Limb (tissue), 2 donors: ENCODE measurements at regions not wholly inside any gene's neighbourhood (a gene's known extent, or its start where the extent isn't known, plus 50 kb on each side); places are given as distances from the start of the nearest gene placed in this dataset.

Source experiments
- DNase-seq, 2 donors: peaks; one replicate each; pipeline ENCODE4 v3.0.0-alpha.2; 2016; ENCODE audit errors: extremely low spot score in 2 of 2

DNA sequence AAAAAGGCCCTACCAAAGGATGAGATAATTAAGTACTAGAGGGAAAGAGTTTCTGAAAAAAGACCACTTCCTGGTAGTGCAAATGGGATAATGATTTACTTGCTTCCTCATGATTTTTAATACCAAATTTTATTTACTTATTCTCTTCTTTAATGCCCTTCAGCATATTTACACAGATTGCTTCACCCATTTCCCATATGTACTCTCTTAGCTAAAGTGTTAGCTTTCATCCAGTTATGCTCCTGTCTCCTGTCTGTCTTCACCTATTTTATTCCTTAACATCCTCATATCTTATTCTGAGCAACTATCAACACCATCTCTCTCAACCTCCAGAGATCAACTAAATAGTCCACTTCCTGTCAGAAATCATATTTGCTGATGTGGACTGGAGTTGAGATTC is 183.2 kb upstream of the HS3ST1 start:
- DNase-seq: no peak

DNA sequence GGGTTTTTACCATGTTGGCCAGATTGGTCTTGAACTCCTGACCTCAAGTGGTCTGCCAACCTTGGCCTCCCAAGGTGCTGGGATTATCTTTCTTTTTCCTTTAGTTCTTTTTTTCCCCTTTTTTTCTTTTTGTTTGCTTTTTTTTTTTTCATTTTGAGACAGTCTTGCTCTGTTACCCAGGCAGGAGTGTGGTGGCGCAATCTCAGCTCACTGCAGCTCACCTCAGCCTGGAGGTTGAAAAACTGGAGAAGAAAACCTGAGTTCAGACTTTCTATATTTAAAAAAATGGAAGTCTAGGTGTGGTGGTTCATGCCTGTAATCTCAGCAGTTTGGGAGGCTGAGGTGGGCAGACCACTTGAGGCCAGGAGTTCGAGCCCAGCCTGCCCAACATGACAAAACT is 181.1 kb upstream of the HS3ST1 start:
- no peak for DNase-seq

DNA sequence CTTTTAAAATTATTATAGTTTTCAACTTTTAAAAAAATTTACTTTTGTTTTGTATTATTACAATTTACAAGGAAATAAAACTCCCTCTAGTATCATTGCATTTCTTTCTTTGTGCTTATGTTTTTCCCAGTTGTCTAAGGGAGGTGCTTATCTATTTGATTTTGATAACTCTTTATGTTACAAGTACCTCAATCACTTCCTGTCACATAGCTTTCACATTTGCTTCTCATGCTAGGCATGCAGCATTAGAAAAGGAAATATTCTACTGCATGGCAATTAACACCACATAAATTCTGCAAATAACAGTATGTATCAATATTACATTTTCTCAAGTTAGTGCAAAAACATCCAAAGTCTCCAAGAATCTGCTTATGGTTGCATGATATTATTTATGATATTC is 180.3 kb upstream of the HS3ST1 start:
- DNase-seq: no peak

DNA sequence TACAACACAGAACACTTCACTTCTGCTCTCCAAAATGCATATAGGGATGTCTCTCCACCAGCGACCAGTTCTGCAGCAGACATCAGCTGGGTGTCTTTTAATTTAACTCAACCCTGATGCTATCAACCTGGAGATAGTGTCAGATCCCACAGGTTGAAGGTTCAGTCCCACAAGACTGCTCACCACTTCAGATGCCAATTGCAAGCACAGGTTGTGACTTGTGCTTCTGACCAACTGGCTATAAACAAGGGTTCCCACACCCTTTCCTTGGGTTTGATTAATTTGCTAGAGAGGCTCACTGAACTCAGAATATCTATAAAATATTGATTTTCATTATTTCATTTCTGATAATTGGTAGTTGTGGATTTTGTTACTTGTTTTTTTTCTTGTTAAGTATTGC is 177.4 kb upstream of the HS3ST1 start:
- no peak for DNase-seq

DNA sequence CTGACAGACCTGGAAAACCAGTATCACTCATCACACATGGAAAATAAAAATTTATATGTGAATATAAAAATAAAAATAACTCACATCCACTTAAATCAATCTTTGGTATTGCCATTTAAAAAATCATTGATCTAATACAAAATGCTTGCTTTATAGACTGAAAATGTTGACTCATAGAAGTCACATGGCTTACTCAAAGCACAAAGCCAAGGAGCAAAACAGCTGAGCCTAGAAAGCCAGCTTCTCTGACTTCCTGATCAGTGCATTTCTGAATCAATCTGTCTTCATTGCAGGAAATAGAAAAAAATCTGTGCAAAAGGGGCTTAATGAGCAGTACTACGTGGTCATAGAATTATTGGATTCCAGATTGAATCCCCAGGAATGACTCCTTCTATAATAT is 176.9 kb upstream of the HS3ST1 start:
- DNase-seq: no peak

DNA sequence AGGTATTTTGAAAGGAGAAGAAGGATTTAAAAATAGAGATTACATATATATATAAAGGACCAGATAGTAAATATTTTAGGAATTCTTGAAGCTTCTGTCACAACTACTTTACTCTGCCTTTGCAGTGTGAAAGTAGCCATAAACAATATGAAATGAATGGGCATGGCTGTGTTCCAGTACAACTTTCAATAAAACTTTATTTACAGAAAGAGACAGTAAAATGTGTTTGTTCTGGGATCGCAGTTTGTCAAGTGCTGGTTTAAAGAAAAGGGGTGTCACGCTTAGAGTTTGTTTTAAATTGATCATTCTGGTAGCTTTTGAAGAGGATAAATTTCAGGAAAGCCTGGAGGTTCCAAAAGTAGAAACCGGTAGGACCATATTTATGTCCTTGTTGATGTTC is 176.1 kb upstream of the HS3ST1 start:
- no peak for DNase-seq

DNA sequence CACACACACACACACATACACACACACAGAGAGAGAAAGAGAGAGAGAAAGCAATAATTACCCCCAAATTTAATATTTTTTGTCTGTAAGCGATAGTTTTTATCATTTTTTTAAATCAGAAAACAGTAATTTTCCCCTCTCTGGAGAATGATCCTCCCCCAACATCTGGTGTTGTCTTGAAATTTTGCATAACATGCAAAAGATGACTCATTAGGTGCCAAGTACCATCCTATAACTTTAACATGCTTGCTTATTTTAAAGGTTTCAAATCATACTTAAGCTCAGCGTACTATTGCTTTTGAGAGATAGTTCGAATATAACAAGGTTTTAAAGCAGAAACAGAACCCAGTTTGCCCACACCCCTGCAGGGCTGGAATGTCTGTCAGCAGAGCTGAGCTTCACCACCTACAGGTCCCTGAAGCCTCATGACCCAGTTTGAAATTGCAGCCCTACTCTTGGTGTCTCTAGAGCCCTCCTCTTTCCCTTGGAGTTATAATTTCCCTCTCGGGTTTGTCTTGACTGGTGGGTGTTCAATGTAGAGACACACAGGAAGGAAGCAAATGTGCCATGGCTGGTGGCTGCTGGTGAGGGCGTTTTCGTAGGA is 175.0 kb upstream of the HS3ST1 start:
- DNase-seq: no peak

DNA sequence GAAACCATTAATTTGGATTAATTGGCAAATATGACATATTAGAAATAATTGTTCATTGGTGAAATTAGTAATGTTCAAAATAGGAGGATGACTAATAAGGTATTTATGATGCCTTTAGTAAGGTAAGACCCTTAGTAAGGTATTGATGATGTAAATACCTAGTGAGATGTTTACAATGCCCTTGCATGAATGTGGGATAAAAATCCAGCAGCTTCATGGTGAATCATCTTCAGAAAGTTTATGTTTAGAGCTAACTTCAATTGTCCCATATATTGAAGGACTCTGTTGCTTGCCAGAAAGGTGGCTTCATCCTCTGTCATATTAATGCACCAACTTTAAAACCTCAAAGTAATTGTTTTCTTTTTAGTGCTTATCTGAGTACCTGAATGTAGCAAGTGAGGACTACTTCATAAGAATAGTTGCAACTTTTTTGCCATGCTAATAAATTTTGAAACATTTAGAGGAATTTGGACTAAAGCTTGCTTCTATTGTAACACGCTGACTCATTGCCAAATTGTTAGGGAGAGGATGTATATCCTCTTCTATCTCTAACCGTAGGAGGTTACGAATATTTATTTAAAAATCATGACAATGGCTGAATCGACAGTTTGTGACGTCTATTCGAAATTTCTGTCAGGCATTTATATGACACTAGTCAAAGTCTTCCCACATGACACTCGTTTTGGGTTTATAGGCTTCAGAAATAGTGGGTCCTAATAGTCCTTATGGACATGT is 174.1 kb upstream of the HS3ST1 start:
- no peak for DNase-seq

DNA sequence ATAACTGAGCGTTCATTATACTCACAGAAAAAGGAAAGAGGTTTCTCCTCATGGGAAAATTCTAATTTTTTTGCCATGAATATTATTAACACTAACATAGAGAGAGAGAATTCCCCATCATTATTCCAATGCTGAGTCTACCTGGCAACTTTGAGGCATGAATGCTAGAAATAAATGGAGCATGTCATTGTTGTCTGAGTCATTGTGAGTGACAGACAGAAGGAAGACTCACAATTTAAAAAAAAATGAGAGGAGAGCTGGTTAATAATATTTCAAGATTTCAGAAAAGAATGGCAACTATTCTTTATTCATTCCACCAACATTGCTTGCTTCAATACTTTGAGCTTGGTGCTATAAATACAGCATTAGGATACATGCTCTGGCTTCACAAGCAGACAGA is 170.4 kb upstream of the HS3ST1 start:
- no peak for DNase-seq

DNA sequence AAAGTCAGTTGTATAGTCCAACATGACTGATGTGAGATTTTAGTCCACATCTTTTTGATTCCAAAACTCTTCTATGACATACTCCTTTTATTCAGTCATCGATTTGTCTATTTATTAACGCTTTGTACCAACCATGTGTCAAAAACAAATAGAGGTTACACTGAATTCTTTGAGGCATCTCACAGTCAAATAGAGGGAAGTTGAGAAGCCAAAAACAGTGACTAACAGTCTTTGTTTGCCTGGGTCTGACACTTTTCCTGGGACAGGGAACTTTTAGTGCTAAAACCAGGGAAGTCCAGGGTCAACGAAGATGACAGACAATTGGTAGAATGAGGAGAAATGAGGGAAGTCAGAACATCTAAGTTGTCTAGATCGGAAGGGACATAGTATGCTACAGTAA is 169.9 kb upstream of the HS3ST1 start:
- no peak for DNase-seq

DNA sequence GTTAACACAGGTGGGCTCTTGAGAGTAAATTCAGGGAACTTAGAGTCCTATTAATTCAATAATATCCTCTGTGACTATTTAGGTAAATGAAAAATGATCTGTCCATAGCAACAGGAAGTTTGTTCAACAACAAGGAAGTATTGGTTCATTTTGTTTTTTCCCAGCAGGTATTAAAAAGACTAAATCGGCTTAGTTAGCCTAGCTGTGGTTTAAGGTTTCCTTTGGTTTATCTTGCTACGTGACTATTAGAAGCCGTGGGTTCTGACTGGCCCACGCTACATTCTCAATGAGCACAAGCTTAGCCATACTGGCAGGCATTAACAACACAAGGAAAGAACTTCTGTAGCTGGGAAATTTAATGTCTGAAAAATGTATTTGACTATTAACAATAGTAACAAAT is 168.8 kb upstream of the HS3ST1 start:
- DNase-seq: no peak

DNA sequence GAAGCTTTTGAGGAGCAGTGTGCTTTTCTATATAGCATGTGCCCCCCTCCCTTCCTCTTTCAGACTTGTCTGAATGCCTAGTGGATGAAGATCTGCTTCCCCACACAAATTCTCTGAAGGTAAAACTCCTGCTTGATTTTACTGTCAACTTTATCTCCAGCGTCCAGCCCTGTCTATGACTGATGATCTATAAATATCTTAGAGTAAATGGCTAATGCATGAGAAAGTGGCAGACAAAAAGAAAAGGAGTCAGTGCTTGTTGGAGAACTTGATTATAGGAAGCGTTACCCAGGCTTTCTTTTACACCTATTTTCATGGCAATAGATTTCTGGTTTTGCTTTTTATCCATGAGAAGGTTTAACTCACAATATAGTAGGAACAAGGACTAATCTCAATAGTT is 168.3 kb upstream of the HS3ST1 start:
- no peak for DNase-seq

DNA sequence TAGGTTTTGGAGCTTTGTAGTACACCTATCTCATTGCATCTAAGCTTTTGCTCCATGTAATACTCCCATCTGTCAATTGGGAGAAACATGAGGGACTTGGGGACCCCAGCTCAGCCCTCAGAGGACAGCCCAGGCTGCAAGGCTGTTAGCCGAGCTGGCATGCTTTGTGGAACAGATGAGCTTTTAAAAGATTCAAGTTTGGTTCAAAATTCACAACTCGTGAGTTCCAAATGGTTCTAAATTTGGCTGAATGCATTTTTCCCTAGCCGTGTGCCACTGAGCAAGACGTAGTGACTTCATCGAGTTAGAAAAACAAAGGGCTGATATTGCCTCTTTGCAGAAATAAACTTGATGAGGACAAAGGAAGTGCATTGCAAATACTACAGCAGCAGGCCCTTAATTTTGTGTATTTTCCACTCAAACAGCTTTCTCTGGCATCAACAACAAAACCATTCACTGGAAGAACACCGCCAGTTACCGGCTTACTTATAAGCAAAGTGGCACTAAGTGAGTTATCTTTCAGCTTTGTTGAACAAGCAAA is 165.0 kb upstream of the HS3ST1 start:
- no peak for DNase-seq

DNA sequence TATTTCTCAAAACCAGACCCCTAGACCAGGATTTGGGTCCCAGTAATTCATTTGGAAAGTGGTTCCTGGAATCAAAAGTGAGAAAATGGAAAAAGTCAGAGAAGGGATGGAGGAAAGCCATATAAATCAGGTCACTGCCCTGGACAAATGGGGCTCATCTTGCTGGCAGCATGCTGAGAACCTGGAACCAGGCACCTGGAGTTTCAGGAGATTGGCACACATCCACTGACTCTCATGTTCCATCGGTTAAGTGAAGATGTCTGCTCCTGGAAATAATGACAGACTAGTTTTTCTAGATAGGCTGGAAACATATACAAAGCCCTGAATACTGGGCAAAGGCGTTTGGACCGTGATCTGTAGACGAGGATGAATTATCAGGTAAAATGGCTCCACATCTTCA is 163.6 kb upstream of the HS3ST1 start:
- no peak for DNase-seq

DNA sequence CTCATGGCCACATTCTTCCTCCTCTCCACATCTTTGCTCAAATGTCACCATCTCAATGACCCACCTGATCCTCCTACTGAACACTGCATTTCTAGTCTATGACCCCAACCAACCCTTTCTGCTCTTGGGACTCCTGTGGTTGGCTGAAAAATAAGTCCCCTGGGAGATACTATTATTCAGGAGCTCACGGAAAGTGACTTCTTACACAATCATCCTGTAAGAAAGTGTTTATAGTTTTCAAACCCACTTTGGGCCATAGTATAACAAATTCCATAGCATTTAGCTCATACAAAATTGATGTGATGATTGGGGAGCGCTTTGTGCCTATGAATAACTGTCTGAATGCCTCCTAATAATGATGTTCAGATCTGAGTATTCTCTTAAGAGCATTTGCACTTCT is 161.4 kb upstream of the HS3ST1 start:
- DNase-seq: no peak

DNA sequence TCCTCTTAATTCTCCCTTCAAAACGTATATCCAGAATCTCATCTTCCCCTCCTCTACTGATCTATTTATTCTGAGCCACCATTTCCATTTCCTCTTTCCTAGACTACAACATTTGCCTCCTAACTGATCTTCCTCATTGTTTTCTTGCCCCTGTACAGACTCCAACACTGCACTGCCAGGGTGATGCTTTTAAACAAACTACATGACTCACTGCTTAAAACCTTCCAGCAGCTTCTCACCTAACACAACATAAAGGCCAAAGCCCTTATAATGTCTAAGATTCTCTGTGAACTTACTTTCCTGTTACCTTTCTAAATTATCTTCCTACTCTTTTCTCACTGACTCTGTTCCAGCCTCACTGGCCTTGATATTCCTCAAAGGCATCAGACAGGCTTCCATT is 161.0 kb upstream of the HS3ST1 start:
- DNase-seq: no peak

DNA sequence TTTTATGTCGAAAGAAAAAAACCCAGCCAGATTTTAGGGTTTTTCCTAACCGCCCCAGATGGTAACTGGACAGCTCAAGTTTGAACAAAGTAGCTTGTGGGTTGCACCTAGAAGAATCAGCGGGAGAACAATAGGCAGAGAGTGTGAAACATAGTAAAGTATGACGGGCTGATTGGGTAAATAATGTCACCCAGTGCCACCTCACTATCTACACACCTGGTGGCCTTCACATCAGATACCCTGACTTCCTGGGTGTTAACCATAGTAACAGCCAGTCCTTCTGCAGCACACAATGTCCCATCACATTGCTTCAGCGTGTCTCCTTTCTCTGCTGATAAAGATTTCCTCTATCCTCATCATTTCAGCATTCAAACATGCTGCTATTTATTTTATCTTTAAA is 159.1 kb upstream of the HS3ST1 start:
- no peak for DNase-seq

DNA sequence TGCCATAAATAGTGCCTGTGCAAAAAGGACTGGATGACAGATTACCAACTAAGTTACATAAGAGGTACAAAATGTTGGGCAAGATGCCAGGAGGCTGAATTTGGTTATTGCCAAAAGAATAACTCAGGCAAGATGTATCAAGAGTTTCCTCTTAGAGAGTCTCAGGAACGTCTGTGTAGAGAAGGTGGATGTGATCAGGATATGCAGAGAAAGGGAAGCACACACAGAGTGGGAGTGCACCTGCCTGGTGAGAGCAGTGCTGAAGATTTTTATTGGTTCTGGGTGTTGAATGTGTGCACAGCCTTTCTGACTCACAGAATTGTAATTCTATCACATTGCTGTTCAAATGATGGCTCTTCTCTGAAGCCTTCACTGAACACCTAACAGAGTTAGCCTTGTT is 156.8 kb upstream of the HS3ST1 start:
- DNase-seq: no peak

DNA sequence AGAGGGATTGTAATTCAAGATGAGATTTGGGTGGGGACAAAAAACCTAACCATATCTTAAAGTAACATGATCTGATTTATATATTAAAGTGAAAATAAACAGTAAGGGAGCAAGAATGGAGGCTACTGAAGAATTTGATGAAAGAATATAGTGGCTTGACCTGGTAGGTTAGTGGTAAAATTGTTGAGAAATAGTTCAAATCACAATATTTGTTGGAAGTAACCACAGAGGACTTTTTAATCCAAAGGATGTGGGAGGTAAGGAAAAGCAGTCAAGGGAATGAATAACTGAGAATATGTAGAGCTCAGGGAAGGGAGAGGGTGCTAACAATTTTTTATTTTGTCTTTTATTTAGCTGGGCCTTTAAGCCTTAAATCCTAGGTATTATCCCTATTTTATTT is 139.8 kb upstream of the HS3ST1 start:
- no peak for DNase-seq

DNA sequence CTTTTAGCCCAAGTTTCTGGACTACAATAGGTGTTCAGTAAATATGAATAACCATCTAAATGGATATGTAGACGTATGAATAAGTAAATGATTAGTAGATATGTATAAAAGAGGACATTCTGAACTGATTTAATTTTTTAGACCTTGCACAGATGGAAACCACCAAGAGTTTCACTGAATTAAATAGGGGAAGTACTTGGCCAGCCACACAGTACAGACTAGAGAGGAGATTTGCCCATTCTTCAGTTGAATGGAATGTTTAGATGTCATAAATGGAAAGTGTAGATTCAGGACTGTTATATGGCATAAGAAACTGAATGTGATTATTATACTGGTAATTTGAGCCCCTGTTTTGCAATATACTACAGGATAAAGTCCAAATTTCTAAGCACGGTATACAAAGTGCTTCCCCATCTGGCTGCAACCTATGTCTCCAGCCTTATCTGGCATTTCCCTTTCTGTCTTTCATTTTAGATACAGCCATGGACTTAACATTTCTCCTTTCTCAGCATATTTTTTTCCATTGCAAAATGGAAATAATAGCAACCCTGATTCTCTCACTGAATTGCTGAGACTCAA is 137.8 kb upstream of the HS3ST1 start:
- no peak for DNase-seq

DNA sequence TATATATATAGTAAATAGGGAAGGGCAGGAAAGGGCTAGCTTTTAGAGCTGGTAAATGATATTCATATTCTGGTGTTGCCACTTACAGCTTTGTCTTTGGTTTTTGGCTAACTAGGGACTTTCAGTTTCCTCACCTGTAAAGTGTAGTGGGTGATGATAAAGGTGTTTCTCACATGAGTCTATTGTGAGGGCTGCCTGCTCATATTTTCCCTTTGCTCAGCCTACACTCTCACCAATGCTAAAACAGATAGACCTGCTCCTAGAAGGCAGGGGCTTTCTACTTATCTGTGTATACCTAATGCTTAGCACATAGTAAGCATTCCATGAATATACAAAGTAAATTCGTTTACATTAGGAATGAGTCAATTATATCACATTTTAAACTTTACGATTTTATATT is 137.2 kb upstream of the HS3ST1 start:
- DNase-seq: no peak

DNA sequence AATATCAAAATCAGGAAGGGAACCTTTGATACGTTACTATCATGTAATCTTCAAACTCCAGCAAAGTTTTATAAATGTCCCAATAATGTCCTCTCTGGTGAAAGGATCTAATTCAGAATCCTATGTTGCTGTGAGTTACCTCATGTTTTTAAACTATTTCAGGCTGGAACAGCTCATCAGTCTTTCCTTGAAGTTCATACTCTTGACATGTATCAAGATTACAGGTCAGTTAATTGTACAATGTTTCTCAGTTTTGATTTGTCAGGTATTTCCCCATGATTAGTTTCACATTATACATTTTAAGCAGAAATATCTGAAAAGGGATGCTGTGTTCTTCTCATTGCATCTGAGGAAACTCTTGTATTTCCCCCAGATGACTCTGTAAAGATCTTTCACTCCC is 136.5 kb upstream of the HS3ST1 start:
- no peak for DNase-seq

DNA sequence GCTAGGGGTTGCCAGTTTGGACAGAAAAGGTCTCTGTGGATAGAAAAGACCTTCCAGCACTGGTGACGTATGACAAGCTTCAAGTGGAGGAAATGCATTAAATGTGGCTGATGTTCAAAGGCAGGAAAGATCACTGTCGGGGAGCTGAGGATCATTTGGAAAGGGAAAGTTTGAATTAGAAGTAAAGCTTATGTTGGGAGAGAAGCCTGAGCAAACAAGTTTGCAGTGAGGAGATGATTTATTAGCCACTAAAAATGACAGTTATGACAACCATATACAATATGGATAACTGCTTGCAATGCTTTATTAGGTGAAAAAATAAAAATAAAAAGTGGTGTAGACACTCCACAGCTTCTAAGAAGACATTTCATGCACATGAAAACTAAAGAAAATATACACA is 135.3 kb upstream of the HS3ST1 start:
- DNase-seq: no peak
